ENCODE measurements at regions not wholly inside any gene's neighbourhood (a gene's known extent, or its start where the extent isn't known, plus 50 kb on each side); places are given as distances from the start of the nearest gene placed in this dataset.

GRCh38 chr13:37368501-37368900 lies 230.1 kb downstream of the POSTN start:
- no peak for FAIRE-seq
- no peak for DNase-seq (ENCODE audit: insufficient read length, low spot score)

- no peak for FAIRE-seq
- DNase-seq (ENCODE audit: insufficient read length, low spot score) = no peak
Observed at GRCh38 chr13:37366044-37366770, 232.4 kb downstream of the POSTN start.

GRCh38 chr13:37365496-37365895 lies 233.1 kb downstream of the POSTN start:
- DNase-seq (ENCODE audit: insufficient read length, low spot score) = no peak
- FAIRE-seq = no peak

GRCh38 chr13:37364956-37365355 lies 233.6 kb downstream of the POSTN start:
- FAIRE-seq = no peak

GRCh38 chr13:37364007-37364406 lies 234.6 kb downstream of the POSTN start:
- no peak for FAIRE-seq
- no peak for DNase-seq (ENCODE audit: insufficient read length, low spot score)

More at GRCh38 chr13:37364956-37365355, 233.6 kb downstream of the POSTN start:
- no peak for DNase-seq (ENCODE audit: insufficient read length, low spot score)

- no peak for FAIRE-seq
- no peak for DNase-seq (ENCODE audit: insufficient read length, low spot score)
Observed at GRCh38 chr13:37361608-37362007, 237.0 kb downstream of the POSTN start.

GRCh38 chr13:37360556-37360955 lies 238.0 kb downstream of the POSTN start:
- FAIRE-seq (no peak), DNase-seq (ENCODE audit: insufficient read length, low spot score) (no peak)

GRCh38 chr13:37357548-37357947 lies 241.0 kb downstream of the POSTN start:
- FAIRE-seq (no peak), DNase-seq (ENCODE audit: insufficient read length, low spot score) (no peak)

GRCh38 chr13:37353911-37354310 lies 244.7 kb downstream of the POSTN start:
- no peak for DNase-seq (ENCODE audit: insufficient read length, low spot score)
- no peak for FAIRE-seq

GRCh38 chr13:37351211-37351610 lies 245.7 kb upstream of the CSNK1A1L start:
- no peak for DNase-seq (ENCODE audit: insufficient read length, low spot score)
- no peak for FAIRE-seq

- DNase-seq (ENCODE audit: insufficient read length, low spot score) (no peak), FAIRE-seq (no peak)
Observed at GRCh38 chr13:37349916-37350315, 244.5 kb upstream of the CSNK1A1L start.

GRCh38 chr13:37348916-37349643 lies 243.6 kb upstream of the CSNK1A1L start:
- DNase-seq (ENCODE audit: insufficient read length, low spot score) (no peak), FAIRE-seq (no peak)

- FAIRE-seq (no peak), DNase-seq (ENCODE audit: insufficient read length, low spot score) (no peak)
Observed at GRCh38 chr13:37345869-37346268, 240.4 kb upstream of the CSNK1A1L start.

GRCh38 chr13:37345391-37345790 lies 239.9 kb upstream of the CSNK1A1L start:
- no peak for DNase-seq (ENCODE audit: insufficient read length, low spot score)
- FAIRE-seq = no peak

- FAIRE-seq = no peak
- no peak for DNase-seq (ENCODE audit: insufficient read length, low spot score)
Observed at GRCh38 chr13:37344056-37344455, 238.6 kb upstream of the CSNK1A1L start.

GRCh38 chr13:37342205-37342604 lies 236.7 kb upstream of the CSNK1A1L start:
- DNase-seq (ENCODE audit: insufficient read length, low spot score) = no peak
- FAIRE-seq = no peak

- no peak for DNase-seq (ENCODE audit: insufficient read length, low spot score)
- FAIRE-seq = no peak
Observed at GRCh38 chr13:37340901-37341670, 235.6 kb upstream of the CSNK1A1L start.

GRCh38 chr13:37339386-37339735 lies 233.9 kb upstream of the CSNK1A1L start:
- DNase-seq (ENCODE audit: insufficient read length, low spot score) (no peak), FAIRE-seq (no peak)

GRCh38 chr13:37338726-37339385 lies 233.4 kb upstream of the CSNK1A1L start:
- no peak for FAIRE-seq
- no peak for DNase-seq (ENCODE audit: insufficient read length, low spot score)

- no peak for FAIRE-seq
Observed at GRCh38 chr13:37326334-37326733, 220.9 kb upstream of the CSNK1A1L start.

GRCh38 chr13:37319031-37319443 lies 213.6 kb upstream of the CSNK1A1L start:
- no peak for FAIRE-seq

More at GRCh38 chr13:37326334-37326733, 220.9 kb upstream of the CSNK1A1L start:
- DNase-seq (ENCODE audit: insufficient read length, low spot score) = no peak

More at GRCh38 chr13:37319031-37319443, 213.6 kb upstream of the CSNK1A1L start:
- DNase-seq (ENCODE audit: insufficient read length, low spot score) = no peak

Measured in HTR-8/SVneo (cell line).